ENCODE measurements at regions not wholly inside any gene's neighbourhood (a gene's known extent, or its start where the extent isn't known, plus 50 kb on each side); places are given as distances from the start of the nearest gene placed in this dataset.

DNA sequence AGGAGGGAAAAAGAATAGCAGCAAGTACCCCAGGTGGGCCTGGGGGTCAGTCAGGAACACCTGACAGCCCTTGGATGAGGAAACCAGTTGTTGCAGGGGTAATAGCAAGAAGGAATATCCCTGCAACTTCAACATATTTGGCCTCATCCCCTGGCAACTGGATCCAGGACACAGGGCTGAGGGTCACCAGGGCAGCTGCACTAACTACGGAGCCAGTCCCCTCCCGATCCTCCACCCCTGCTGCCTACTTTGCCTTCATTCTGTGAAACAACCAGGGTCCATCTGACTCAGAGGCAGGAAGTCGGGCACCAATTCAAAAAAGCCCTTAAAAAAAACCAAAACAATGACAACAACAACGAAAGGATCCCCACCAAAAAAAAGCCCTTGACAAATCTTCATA lies 52.9 kb downstream of the FRMPD3 start:
- Mint-ChIP-seq H3K27ac (no peak overlapping the region), H3K36me3 (no peaks in the 10 kb centered on the region), H3K4me1 (ENCODE audit: unreplicated experiment) (no peaks in the 10 kb centered on the region), H3K27me3 (peaks cover 32% of the 10 kb centered on the region), H3K4me3 (no peak overlapping the region), H3K9me3 (no peaks in the 10 kb centered on the region)
- DNase-seq (ENCODE audit: extremely low spot score, unreplicated experiment) = no peak
- TF ChIP-seq, protein P1, sequence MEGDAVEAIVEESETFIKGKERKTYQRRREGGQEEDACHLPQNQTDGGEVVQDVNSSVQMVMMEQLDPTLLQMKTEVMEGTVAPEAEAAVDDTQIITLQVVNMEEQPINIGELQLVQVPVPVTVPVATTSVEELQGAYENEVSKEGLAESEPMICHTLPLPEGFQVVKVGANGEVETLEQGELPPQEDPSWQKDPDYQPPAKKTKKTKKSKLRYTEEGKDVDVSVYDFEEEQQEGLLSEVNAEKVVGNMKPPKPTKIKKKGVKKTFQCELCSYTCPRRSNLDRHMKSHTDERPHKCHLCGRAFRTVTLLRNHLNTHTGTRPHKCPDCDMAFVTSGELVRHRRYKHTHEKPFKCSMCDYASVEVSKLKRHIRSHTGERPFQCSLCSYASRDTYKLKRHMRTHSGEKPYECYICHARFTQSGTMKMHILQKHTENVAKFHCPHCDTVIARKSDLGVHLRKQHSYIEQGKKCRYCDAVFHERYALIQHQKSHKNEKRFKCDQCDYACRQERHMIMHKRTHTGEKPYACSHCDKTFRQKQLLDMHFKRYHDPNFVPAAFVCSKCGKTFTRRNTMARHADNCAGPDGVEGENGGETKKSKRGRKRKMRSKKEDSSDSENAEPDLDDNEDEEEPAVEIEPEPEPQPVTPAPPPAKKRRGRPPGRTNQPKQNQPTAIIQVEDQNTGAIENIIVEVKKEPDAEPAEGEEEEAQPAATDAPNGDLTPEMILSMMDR (conservative IDR thresholded peaks at IDR 0.05) = no peak

DNA sequence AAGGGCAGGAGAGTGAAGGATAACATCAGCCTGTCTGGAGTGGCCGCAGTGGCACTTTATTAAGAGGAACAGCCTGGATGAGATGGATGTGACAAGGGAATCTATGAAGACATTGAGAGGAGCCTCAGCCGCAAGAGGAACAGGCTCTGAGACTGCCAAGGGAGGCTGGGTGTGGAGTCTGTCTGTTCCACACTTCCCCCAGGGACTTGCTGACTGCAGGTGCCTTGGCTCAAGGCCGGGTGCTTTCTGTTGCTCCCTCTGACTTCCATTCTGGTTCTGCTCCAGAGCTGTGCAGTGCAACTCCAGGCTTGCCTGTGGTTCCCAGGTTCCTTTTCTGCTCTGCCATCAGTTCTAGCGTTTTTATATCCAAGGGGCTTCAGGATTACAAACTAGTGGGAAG lies 54.6 kb downstream of the FRMPD3 start:
- H3K27me3 Mint-ChIP-seq = peaks cover 49% of the 10 kb centered on the region
- TF ChIP-seq, protein P1 (conservative IDR thresholded peaks at IDR 0.05) = no peak
- no peaks in the 10 kb centered on the region for H3K4me1 Mint-ChIP-seq (ENCODE audit: unreplicated experiment)
- peaks cover 7% of the 10 kb centered on the region for H3K9me3 Mint-ChIP-seq
- no peak overlapping the region for H3K27ac Mint-ChIP-seq
- no peaks in the 10 kb centered on the region for H3K36me3 Mint-ChIP-seq
- no peak for DNase-seq (ENCODE audit: extremely low spot score, unreplicated experiment)
- no peak overlapping the region for H3K4me3 Mint-ChIP-seq

DNA sequence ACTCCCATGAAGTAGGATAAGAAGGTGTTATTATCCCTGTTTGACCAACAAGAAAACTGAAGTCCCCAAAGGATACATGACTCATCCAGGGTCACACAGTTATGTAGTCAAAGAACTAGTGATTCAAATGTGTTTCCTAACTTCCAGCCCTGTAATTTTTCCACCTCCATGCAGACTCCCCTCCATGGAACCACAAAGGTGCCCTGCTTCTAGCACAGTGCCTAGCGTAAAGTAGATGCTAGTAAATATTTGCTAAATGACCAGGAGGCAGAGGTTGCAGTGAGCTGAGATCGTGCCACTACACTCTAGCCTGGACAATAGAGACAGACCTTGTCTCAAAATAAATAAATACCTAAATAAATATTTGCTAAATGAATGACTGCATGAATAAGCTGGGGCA lies 55.8 kb downstream of the FRMPD3 start:
- Mint-ChIP-seq H3K4me3 (no peak overlapping the region), H3K27ac (no peak overlapping the region), H3K9me3 (peaks cover 14% of the 10 kb centered on the region), H3K4me1 (ENCODE audit: unreplicated experiment) (no peaks in the 10 kb centered on the region), H3K36me3 (no peaks in the 10 kb centered on the region), H3K27me3 (peaks cover 55% of the 10 kb centered on the region)
- no peak for DNase-seq (ENCODE audit: extremely low spot score, unreplicated experiment)
- TF ChIP-seq, protein P1 (conservative IDR thresholded peaks at IDR 0.05) = no peak

DNA sequence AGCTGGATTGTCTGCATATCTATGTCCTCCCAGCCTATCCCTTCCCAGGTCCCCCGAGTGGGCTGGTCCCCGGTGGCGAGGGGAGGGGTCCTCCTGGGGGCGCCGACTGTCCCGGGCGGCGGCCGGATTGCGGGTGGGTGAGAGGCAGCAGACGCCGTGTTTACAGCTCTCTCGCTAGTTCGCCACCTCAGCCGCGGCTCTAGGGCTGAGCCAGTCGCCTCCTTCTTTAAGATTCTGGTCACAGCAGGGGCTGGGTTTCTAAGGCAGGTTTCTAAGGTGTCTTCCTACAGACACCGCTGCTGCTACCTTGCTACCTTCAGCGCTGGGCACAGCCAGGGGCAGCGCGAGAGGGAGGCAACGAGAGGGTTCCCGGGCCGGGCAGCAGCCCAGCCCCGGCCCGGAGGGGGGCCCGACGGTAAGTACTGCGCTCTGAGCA lies 57.2 kb downstream of the FRMPD3 start:
- H3K36me3 Mint-ChIP-seq = no peaks in the 10 kb centered on the region
- no peak overlapping the region for H3K4me3 Mint-ChIP-seq
- H3K9me3 Mint-ChIP-seq = peaks cover 14% of the 10 kb centered on the region
- no peak for DNase-seq (ENCODE audit: extremely low spot score, unreplicated experiment)
- no peaks in the 10 kb centered on the region for H3K4me1 Mint-ChIP-seq (ENCODE audit: unreplicated experiment)
- TF ChIP-seq, protein P1 (conservative IDR thresholded peaks at IDR 0.05) = no peak
- no peak overlapping the region for H3K27ac Mint-ChIP-seq
- peaks cover 55% of the 10 kb centered on the region for H3K27me3 Mint-ChIP-seq

DNA sequence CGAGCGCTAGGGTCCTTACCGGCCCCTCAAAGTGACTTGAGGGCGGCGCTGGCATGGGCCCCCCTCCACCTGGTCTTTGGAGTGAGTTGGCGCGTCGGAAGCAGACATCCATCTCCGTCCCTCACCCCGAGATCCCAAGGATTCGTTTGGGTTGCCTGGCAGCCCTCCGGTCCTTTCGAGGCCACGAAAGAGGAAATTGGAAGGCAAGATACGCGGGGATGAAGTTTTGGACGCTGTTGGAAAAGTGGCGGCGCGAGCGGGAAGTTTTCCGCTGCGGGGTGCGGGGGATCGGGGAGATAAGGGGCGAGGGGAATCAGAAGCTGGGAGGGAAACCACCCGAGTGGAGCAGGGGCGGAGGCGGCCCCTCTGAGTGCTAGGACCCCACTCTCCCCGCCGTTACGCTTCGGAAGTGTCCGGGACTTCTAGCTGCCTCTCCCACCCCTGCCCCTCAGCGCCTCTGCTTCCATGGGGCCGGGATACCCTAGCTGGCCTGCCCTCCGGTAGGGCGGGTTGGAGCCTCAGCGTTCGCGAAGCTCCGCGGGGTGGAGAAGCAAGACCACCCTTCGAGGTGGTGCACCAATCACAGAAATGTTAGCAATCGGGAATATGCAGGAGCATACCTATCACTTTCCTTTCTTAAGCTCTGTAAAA lies 57.8 kb downstream of the FRMPD3 start:
- H3K9me3 Mint-ChIP-seq = peaks cover 14% of the 10 kb centered on the region
- no peaks in the 10 kb centered on the region for H3K36me3 Mint-ChIP-seq
- no peaks in the 10 kb centered on the region for H3K4me1 Mint-ChIP-seq (ENCODE audit: unreplicated experiment)
- no peak overlapping the region for H3K27ac Mint-ChIP-seq
- no peak for DNase-seq (ENCODE audit: extremely low spot score, unreplicated experiment)
- peak overlapping the region; percentile 76 for H3K4me3 Mint-ChIP-seq
- H3K27me3 Mint-ChIP-seq = peaks cover 55% of the 10 kb centered on the region
- TF ChIP-seq, protein P1 (conservative IDR thresholded peaks at IDR 0.05) = no peak
